GM19023 (cell line): ENCODE measurements at regions not wholly inside any gene's neighbourhood (a gene's known extent, or its start where the extent isn't known, plus 50 kb on each side); places are given as distances from the start of the nearest gene placed in this dataset.
"Not testable (repeated sequence)": the region's sequence is repeated elsewhere in the genome, so short reads cannot be mapped to it uniquely, and the experiment has no call there.

ENCODE experiments used
- ATAC-seq: cut with Tn5 transposase; IDR thresholded peaks from one replicate; pipeline ENCODE4 v1.9.1; 2021; ENCODE audit warnings: mild to moderate bottlenecking, moderate library complexity; ENCODE audit not compliant: unreplicated experiment

GRCh38 chr4:133598779-133599178 lies 449.7 kb downstream of the PCDH10 start:
- no peak for ATAC-seq

DNA sequence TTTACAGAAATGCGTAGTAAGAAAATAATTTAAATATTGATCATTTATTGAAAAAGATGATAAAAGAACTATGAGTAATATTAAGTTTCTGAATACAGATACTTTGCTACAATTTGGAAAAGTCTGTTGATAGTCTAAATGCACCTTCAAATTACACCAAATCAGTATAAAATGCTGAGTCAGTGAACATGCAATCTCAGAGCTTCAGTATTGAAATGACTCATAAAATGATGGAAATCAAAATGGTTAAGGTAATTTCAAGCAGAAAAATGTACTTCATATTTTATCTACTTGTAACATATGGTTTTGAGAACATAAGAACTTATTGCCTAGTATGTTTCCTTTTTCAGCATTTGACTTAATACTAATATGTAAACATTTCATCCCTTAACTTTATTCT lies 448.2 kb downstream of the PCDH10 start:
- no peak for ATAC-seq

GRCh38 chr4:133596459-133596858 lies 447.4 kb downstream of the PCDH10 start:
- no peak for ATAC-seq

DNA sequence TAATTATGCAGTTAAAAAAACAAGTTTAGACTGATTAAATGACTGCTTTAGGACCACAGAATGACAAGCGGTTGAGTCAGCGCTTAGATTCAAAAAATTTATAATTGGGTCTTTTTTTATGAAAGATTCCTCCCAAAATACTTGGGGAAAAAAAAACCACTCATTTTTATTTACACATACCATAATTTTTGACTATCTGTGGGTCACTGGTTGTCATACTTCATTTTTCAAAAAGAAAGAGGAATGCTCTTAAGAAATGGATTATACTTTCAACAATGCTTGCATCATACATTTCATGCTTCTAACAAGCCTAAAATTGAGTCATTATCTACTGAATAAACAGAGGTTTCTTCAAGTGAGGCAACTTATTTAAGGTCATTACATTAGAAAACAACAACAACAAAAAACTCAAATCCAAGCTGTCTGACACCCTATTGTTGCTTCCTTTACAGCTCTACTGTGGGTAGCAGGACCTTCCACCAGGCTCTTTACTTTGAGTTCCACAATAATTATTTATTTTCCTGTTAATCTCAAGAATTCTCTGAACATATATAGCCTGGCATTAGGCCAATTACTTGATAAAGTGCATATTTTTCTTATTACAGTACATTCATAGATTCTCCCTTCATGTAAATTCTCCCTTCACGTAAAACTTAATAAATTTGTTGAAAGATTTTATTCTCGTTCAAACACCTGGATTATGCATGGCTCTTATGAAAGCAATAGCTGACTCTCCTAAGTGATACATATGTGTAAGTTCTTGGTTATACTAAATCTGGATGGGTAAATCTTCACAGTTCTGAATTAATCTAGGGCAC lies 445.5 kb downstream of the PCDH10 start:
- ATAC-seq = no peak

DNA sequence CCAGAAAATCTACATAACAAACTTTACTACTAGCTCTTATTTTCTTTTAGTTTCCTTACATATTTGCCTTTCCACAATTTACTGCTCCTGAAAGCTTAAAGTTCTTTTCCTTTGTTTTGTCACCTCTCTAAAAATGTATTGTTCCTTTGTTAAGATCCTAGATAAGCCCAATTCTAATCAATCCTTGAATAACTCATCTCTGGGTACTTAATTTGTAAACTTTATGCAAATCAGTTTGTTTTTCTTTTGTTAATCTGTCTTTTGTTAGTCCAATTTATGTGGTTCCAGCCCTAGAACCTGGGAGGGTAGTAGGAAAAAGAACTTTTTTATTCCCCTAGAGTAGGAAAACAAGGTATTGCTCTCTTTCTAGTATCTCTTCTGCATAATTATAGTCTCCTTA lies 444.7 kb downstream of the PCDH10 start:
- no peak for ATAC-seq

- ATAC-seq = no peak
These were observed 443.5 kb downstream of the PCDH10 start for GRCh38 chr4:133592591-133592990.

GRCh38 chr4:133592106-133592505 lies 443.0 kb downstream of the PCDH10 start:
- ATAC-seq = no peak

DNA sequence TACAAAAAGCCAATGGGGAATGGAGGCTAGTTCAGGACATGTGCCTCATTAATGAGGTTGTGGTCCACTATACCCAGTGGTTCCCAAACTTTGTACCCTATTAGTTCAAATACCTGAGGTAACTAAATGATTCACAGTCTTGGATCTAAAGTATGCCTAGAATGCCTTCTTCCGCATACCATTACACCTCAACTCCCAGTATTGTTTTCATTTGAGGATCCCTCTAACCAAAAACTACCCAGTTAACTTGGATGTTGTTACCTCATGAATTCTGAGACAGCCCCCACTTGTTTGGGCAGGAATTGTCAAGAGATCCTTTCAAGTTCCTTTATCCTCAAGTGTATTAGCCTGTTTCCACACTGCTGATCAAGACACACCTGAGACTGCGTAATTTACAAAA lies 439.2 kb downstream of the PCDH10 start:
- no peak for ATAC-seq

GRCh38 chr4:133585323-133585722 lies 436.2 kb downstream of the PCDH10 start:
- no peak for ATAC-seq

- no peak for ATAC-seq
These were observed 435.6 kb downstream of the PCDH10 start for GRCh38 chr4:133584714-133585113.

- no peak for ATAC-seq
These were observed 433.0 kb downstream of the PCDH10 start for GRCh38 chr4:133581996-133582619.

- no peak for ATAC-seq
These were observed 425.2 kb downstream of the PCDH10 start for GRCh38 chr4:133574248-133574647.

DNA sequence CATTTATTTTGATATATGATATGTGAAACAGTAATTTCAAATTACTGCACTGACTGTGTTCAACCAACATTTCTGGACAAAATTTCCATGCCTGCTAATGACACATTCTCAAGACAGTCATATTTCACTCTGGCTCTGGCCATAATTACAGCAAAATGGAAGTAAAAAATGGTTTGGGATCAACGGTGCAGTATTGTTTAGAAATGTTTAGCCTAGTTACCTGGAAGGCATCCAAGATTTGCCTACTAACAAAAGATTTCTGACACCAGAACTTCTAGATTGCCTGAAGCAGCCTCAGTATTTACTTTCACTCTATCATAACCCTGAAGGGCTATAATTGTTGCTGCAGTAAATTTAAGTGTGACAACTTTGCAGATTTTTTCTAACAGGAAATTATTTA lies 416.3 kb downstream of the PCDH10 start:
- ATAC-seq = no peak

DNA sequence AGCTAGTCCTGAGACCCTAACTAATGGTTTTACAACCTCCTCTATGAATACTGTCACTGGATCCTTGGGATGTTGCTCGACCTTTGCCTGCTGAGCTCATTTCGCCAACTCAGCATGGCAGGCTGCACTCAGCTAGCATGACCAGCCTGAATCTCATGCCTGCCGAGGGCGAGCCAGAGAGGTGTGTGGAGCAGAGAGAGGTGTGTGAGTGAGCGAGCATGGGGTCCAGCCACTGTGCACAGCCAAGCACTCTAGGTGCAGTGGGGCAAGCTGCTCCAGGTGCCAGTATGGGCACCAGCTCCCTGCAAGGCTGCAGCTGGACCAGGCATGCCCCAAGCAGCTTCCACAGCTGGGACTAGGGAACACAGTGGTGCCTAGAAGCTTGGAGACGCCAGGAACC lies 410.9 kb downstream of the PCDH10 start:
- no peak for ATAC-seq

GRCh38 chr4:133555671-133556070 lies 406.6 kb downstream of the PCDH10 start:
- ATAC-seq = no peak

GRCh38 chr4:133550436-133550835 lies 401.3 kb downstream of the PCDH10 start:
- no peak for ATAC-seq

DNA sequence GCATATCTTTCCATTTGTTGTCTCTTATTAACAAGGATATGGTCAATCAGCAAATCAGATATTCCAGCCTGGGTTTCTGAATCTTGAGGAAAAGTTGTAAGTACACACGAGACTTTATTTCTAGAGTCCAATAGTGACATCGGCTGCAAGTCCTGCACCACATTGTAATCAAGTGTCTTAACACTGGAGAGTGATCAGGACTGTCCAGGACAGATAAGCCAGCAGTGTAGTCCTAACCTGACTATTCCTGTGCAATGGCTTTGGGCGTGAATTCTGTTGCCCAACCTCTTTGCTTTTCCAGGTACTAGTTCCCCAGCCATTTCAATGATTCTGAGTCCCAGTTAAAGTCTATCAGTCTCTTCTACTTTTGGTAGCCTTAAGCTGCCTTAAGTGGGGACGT lies 395.0 kb downstream of the PCDH10 start:
- no peak for ATAC-seq

GRCh38 chr4:133537780-133538281 lies 388.7 kb downstream of the PCDH10 start:
- ATAC-seq = no peak

GRCh38 chr4:133534224-133534623 lies 385.1 kb downstream of the PCDH10 start:
- not testable (repeated sequence) for ATAC-seq

GRCh38 chr4:133524369-133524768 lies 375.3 kb downstream of the PCDH10 start:
- ATAC-seq = no peak

DNA sequence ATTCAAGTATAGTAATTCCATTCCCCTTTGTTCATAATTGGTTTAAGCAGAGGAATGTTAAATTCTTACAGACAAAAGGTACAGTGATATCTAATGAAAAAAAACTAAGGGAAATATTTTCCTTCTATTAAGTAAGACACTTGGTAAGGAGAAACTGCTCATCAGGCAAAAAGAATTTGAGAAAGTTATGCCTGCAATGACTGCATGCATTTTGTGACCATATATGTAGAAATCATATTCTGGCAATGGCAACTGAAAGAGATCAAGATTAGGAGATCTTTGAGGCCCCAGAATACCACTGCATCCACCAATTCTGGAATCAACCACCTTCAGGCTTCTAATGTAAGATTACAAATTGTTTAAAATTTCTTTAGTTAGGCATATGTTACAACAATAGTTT lies 364.8 kb downstream of the PCDH10 start:
- no peak for ATAC-seq

- ATAC-seq = no peak
These were observed 349.1 kb downstream of the PCDH10 start for GRCh38 chr4:133498149-133498548.
